Coronary artery (tissue), 2 donors: ENCODE measurements at regions not wholly inside any gene's neighbourhood (a gene's known extent, or its start where the extent isn't known, plus 50 kb on each side); places are given as distances from the start of the nearest gene placed in this dataset.

Experiments used
- DNase-seq: peaks from one replicate; pipeline ENCODE4 v3.0.0-alpha.2; 2017; ENCODE audit warnings: low spot score
- H3K27ac ChIP-seq, 2 donors: fragments of 200-600 bp; sonication (generic); one replicate each; pipeline ENCODE4 v1.5.1; 2016 to 2019
- H3K4me3 ChIP-seq: fragments of 200-600 bp; sonication (generic); 2 replicates; pipeline ENCODE4 v1.5.1; 2016; ENCODE audit warnings: mild to moderate bottlenecking, moderate library complexity
- CTCF ChIP-seq: fragments of 200-600 bp; sonication (generic); IDR thresholded peaks from one replicate; pipeline ENCODE4 v1.5.1; 2019; ENCODE audit warnings: antibody characterized with exemption

GRCh38 chr4:60366661-60367060 lies 833.5 kb upstream of the ADGRL3 start:
- DNase-seq: no peak
- no peak overlapping the region for H3K27ac ChIP-seq
- no peak overlapping the region for H3K4me3 ChIP-seq
- no peak for TF ChIP-seq CTCF

- no peak for TF ChIP-seq CTCF
- Histone ChIP-seq H3K4me3 (no peak overlapping the region), H3K27ac (no peak overlapping the region)
- no peak for DNase-seq
Measured at GRCh38 chr4:60368986-60369385, 831.1 kb upstream of the ADGRL3 start.

GRCh38 chr4:60378010-60378409 lies 822.1 kb upstream of the ADGRL3 start:
- H3K4me3 ChIP-seq: no peak overlapping the region
- TF ChIP-seq CTCF: no peak
- no peak overlapping the region for H3K27ac ChIP-seq
- no peak for DNase-seq

- Histone ChIP-seq H3K27ac (no peak overlapping the region), H3K4me3 (no peak overlapping the region)
- no peak for TF ChIP-seq CTCF
- DNase-seq: no peak
Measured at GRCh38 chr4:60384516-60384915, 815.6 kb upstream of the ADGRL3 start.

GRCh38 chr4:60389633-60390032 lies 810.5 kb upstream of the ADGRL3 start:
- DNase-seq: no peak
- TF ChIP-seq CTCF: no peak
- Histone ChIP-seq H3K27ac (no peak overlapping the region), H3K4me3 (no peak overlapping the region)

GRCh38 chr4:60396341-60397049 lies 803.6 kb upstream of the ADGRL3 start:
- Histone ChIP-seq H3K4me3 (no peak overlapping the region), H3K27ac (no peak overlapping the region)
- no peak for DNase-seq
- TF ChIP-seq CTCF: no peak

GRCh38 chr4:60400593-60400992 lies 799.5 kb upstream of the ADGRL3 start:
- no peak for TF ChIP-seq CTCF
- Histone ChIP-seq H3K27ac (no peak overlapping the region), H3K4me3 (no peak overlapping the region)
- DNase-seq: no peak
